Osteoblast (primary cell): ENCODE measurements at regions not wholly inside any gene's neighbourhood (a gene's known extent, or its start where the extent isn't known, plus 50 kb on each side); places are given as distances from the start of the nearest gene placed in this dataset.

Experiments used
- DNase-seq: peaks from one replicate; pipeline ENCODE4 v3.0.0; 2011; ENCODE audit warnings: low spot score, mixed read lengths; ENCODE audit not compliant: insufficient read length; ENCODE audit errors: missing footprints
- H2AFZ ChIP-seq: 2 replicates; pipeline ENCODE4 v1.6.0; 2011; ENCODE audit warnings: mild to moderate bottlenecking, low read length
- H3K27ac ChIP-seq: 2 replicates; pipeline ENCODE4 v1.5.1; 2011; ENCODE audit warnings: mild to moderate bottlenecking, low read depth, low read length, moderate library complexity
- H3K27me3 ChIP-seq: 2 replicates; pipeline ENCODE4 v1.6.0; 2012; ENCODE audit warnings: mild to moderate bottlenecking, control low read depth, inconsistent platforms, low read length, moderate library complexity; ENCODE audit not compliant: insufficient read depth
- H3K36me3 ChIP-seq: 2 replicates; pipeline ENCODE4 v1.5.1; 2011; ENCODE audit warnings: mild to moderate bottlenecking, low read length, control low read depth, moderate library complexity; ENCODE audit not compliant: insufficient read depth
- H3K4me1 ChIP-seq: 2 replicates; pipeline ENCODE4 v1.5.1; 2011; ENCODE audit warnings: mild to moderate bottlenecking, low read length, control low read depth, moderate library complexity; ENCODE audit not compliant: insufficient read depth
- H3K4me2 ChIP-seq: 2 replicates; pipeline ENCODE4 v1.6.0; 2011; ENCODE audit warnings: mild to moderate bottlenecking, low read length; ENCODE audit not compliant: insufficient read depth
- H3K4me3 ChIP-seq: fragments of 200-600 bp; sonication (generic); 3 replicates; pipeline ENCODE4 v1.5.1; 2012; ENCODE audit warnings: mild to moderate bottlenecking, low read length, inconsistent platforms; ENCODE audit not compliant: insufficient read depth
- H3K79me2 ChIP-seq: 2 replicates; pipeline ENCODE4 v1.6.0; 2012; ENCODE audit warnings: mild to moderate bottlenecking, low read length, control low read depth, inconsistent platforms; ENCODE audit not compliant: insufficient read depth
- H3K9me3 ChIP-seq: 2 replicates; pipeline ENCODE4 v1.5.1; 2011; ENCODE audit warnings: low read depth, low read length, control low read depth
- H4K20me1 ChIP-seq: 2 replicates; pipeline ENCODE4 v1.6.0; 2012; ENCODE audit warnings: mild to moderate bottlenecking, low read length, control low read depth; ENCODE audit not compliant: insufficient read depth
- TF ChIP-seq, protein P1 (sequence below): IDR thresholded peaks from 2 replicates; pipeline ENCODE4 v1.5.1; 2011; ENCODE audit warnings: mild to moderate bottlenecking, low read depth, low read length, moderate library complexity; ENCODE audit errors: extremely low read depth

DNA sequence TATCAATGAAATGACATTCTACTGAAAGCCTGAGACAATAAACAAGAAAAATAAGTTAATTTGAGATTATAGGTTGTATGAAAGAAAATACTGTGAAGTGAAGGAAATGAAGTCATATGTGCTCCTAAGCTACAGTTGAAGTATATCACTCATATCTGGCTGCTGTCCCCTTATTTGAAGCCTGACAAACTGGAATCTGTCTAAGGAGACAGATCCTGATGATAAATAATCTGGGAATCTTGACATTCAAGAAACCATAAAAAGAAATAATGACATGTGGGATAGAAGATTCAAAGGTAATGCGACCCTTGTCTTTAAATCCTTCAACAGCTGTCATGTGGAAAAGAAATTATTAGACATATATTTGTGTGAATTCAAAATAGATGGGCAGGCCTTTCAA, 424.5 kb upstream of the LMCD1 start:
- TF ChIP-seq, protein P1, sequence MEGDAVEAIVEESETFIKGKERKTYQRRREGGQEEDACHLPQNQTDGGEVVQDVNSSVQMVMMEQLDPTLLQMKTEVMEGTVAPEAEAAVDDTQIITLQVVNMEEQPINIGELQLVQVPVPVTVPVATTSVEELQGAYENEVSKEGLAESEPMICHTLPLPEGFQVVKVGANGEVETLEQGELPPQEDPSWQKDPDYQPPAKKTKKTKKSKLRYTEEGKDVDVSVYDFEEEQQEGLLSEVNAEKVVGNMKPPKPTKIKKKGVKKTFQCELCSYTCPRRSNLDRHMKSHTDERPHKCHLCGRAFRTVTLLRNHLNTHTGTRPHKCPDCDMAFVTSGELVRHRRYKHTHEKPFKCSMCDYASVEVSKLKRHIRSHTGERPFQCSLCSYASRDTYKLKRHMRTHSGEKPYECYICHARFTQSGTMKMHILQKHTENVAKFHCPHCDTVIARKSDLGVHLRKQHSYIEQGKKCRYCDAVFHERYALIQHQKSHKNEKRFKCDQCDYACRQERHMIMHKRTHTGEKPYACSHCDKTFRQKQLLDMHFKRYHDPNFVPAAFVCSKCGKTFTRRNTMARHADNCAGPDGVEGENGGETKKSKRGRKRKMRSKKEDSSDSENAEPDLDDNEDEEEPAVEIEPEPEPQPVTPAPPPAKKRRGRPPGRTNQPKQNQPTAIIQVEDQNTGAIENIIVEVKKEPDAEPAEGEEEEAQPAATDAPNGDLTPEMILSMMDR: no peak
- Histone ChIP-seq H3K36me3 (no peaks in the 10 kb centered on the region), H3K9me3 (no peaks in the 10 kb centered on the region), H3K4me3 (no peak overlapping the region), H2AFZ (no peak overlapping the region), H4K20me1 (no peaks in the 10 kb centered on the region), H3K27me3 (no peaks in the 10 kb centered on the region), H3K27ac (no peak overlapping the region), H3K79me2 (no peaks in the 10 kb centered on the region), H3K4me2 (no peak overlapping the region), H3K4me1 (no peaks in the 10 kb centered on the region)
- no peak for DNase-seq

DNA sequence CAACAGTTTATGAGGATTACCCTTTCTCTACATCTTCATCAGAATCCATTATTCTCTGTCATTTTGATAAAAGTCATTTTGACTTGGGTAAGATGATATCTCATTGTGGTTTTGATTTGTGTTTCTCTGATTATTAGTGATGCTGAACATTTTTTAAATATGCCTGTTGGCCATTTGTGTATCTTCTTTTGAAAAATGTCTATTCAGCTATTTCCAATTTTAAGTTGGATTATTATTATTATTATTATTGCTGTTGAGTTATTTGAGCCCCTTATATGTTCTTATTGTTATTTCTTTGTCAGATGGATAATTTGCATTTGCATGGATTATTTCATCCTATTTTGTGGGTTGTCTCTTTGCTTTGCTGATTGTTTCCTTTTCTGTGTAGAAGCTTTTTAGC, 421.2 kb upstream of the LMCD1 start:
- DNase-seq: no peak
- Histone ChIP-seq H3K79me2 (no peaks in the 10 kb centered on the region), H3K9me3 (no peaks in the 10 kb centered on the region), H3K36me3 (no peaks in the 10 kb centered on the region), H3K27ac (no peak overlapping the region), H4K20me1 (no peaks in the 10 kb centered on the region), H3K4me3 (no peak overlapping the region), H3K4me1 (no peaks in the 10 kb centered on the region), H3K4me2 (no peak overlapping the region), H3K27me3 (no peaks in the 10 kb centered on the region), H2AFZ (no peak overlapping the region)
- TF ChIP-seq, protein P1: no peak

DNA sequence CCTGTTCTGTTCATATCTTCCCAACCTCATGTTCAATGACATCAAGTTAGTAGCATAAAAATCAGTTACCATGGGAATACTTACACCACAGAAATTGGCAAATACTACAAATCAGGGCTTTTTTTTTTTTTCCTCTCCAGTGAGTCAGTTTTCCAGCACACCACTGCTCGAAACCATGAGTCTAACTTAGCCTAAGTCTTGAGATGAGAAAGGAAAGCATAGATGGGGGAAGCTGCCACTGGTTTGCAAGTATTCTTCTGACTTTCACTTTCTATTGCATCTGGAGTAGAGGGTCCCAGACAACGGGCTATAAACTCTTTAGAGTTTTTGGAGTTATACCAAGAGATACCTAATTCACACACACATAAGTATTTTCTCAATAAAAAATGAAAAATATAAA, 416.1 kb upstream of the LMCD1 start:
- H3K27ac ChIP-seq: no peak overlapping the region
- no peaks in the 10 kb centered on the region for H4K20me1 ChIP-seq
- TF ChIP-seq, protein P1: no peak
- no peaks in the 10 kb centered on the region for H3K36me3 ChIP-seq
- H3K27me3 ChIP-seq: no peaks in the 10 kb centered on the region
- no peak overlapping the region for H3K4me3 ChIP-seq
- no peaks in the 10 kb centered on the region for H3K9me3 ChIP-seq
- no peak overlapping the region for H2AFZ ChIP-seq
- DNase-seq: no peak
- H3K79me2 ChIP-seq: no peaks in the 10 kb centered on the region
- H3K4me1 ChIP-seq: no peaks in the 10 kb centered on the region
- H3K4me2 ChIP-seq: no peak overlapping the region

DNA sequence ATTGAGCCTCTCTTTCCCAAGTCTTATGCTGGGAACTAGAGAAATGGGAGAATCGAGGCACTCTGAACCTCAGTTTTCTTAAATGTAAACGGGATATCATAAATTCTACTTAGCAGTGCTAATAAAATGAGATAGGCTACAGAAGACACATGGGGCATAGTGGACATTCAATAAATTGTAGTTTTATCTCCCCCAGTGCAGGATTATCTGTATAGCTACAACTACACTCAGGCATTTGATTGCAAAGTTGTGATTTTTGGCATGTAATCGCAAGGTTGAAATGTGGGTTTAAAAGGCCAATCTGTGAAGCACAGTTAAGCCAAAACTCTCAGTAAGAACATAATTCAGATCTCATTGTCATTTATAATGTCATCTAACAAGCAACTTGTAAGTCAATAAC, 413.7 kb upstream of the LMCD1 start:
- no peak overlapping the region for H3K4me2 ChIP-seq
- TF ChIP-seq, protein P1: no peak

More for the DNA sequence above, 413.7 kb upstream of the LMCD1 start:
- H3K27ac ChIP-seq: no peak overlapping the region
- H3K36me3 ChIP-seq: no peaks in the 10 kb centered on the region
- no peaks in the 10 kb centered on the region for H3K27me3 ChIP-seq
- H2AFZ ChIP-seq: no peak overlapping the region
- no peak overlapping the region for H3K4me3 ChIP-seq
- H3K9me3 ChIP-seq: no peaks in the 10 kb centered on the region
- H4K20me1 ChIP-seq: no peaks in the 10 kb centered on the region
- H3K4me1 ChIP-seq: no peaks in the 10 kb centered on the region
- DNase-seq: no peak
- H3K79me2 ChIP-seq: no peaks in the 10 kb centered on the region
